ENCODE measurements at regions not wholly inside any gene's neighbourhood (a gene's known extent, or its start where the extent isn't known, plus 50 kb on each side); places are given as distances from the start of the nearest gene placed in this dataset.

- Histone ChIP-seq H3K4me1 (no peaks in the 10 kb centered on the region), H3K36me3 (no peaks in the 10 kb centered on the region), H3K27ac (no peak overlapping the region), H3K9me3 (no peaks in the 10 kb centered on the region), H3K4me3 (no peak overlapping the region), H3K27me3 (no peaks in the 10 kb centered on the region)
- DNase-seq = no peak
- no peak for TF ChIP-seq POLR2A (IDR thresholded peaks at IDR 0.05)
- no peak for TF ChIP-seq CTCF (IDR thresholded peaks at IDR 0.05)
These were observed 129.0 kb upstream of the REG3G start for GRCh38 chr2:78896536-78896935.

DNA sequence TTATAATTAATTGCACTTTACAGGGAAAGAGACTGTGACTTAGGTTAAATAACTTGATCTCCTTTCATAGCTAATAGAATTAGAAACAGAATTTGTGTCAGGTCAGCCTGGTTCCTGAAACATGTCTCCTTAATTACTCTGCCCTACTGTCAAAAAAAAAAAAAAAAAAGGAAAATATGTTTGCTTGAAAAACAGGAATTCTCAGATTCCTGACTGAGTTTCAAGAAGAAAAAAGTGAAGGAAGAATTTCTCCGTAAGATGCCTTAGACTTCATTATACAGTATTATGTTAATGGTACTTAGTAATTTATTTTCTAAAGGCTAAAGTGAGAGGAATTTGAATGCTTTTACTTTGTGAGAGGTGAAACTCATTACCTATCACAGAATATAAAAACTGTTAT is 118.4 kb upstream of the REG3G start:
- Histone ChIP-seq H3K36me3 (no peaks in the 10 kb centered on the region), H3K4me1 (no peaks in the 10 kb centered on the region), H3K4me3 (no peak overlapping the region), H3K27me3 (no peaks in the 10 kb centered on the region), H3K27ac (no peak overlapping the region), H3K9me3 (no peaks in the 10 kb centered on the region)
- no peak for DNase-seq
- no peak for TF ChIP-seq CTCF (IDR thresholded peaks at IDR 0.05)
- TF ChIP-seq POLR2A (IDR thresholded peaks at IDR 0.05) = no peak

GRCh38 chr2:78908973-78909372 is 116.5 kb upstream of the REG3G start:
- no peaks in the 10 kb centered on the region for H3K4me1 ChIP-seq
- H3K36me3 ChIP-seq = no peaks in the 10 kb centered on the region
- TF ChIP-seq POLR2A (IDR thresholded peaks at IDR 0.05) (no peak), CTCF (IDR thresholded peaks at IDR 0.05) (no peak)
- no peaks in the 10 kb centered on the region for H3K27me3 ChIP-seq
- no peak for DNase-seq
- H3K9me3 ChIP-seq = no peaks in the 10 kb centered on the region
- H3K27ac ChIP-seq = no peak overlapping the region
- no peak overlapping the region for H3K4me3 ChIP-seq

GRCh38 chr2:78910376-78910775 is 115.1 kb upstream of the REG3G start:
- H3K27me3 ChIP-seq = no peaks in the 10 kb centered on the region
- TF ChIP-seq CTCF (IDR thresholded peaks at IDR 0.05) (no peak), POLR2A (IDR thresholded peaks at IDR 0.05) (no peak)
- no peaks in the 10 kb centered on the region for H3K36me3 ChIP-seq
- no peak overlapping the region for H3K27ac ChIP-seq
- no peak for DNase-seq
- no peak overlapping the region for H3K4me3 ChIP-seq
- H3K9me3 ChIP-seq = no peaks in the 10 kb centered on the region
- no peaks in the 10 kb centered on the region for H3K4me1 ChIP-seq

DNA sequence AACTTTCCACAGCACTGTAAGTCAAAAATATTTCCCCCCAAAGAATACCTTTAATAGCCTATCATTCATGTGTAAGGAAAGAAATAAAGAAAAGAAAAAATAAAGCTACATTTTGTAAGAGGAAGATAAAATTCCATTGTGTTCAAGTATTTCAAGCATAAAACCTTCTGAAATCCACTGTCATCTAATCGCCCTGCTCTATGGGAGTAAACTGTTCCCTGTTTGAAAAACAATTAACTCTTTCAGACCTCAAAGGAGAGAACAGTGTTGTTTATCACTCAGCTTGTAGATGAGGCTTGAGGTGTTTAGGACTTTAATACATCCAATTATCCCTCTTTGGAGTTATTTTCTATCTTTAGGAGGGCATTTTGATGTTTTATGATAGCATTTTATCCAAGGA is 112.2 kb upstream of the REG3G start:
- no peak for TF ChIP-seq CTCF (IDR thresholded peaks at IDR 0.05)
- TF ChIP-seq POLR2A (IDR thresholded peaks at IDR 0.05) = no peak

GRCh38 chr2:78925258-78925657 is 100.2 kb upstream of the REG3G start:
- DNase-seq = no peak
- Histone ChIP-seq H3K36me3 (no peaks in the 10 kb centered on the region), H3K27ac (no peak overlapping the region), H3K27me3 (no peaks in the 10 kb centered on the region), H3K4me3 (no peak overlapping the region), H3K4me1 (no peaks in the 10 kb centered on the region), H3K9me3 (no peaks in the 10 kb centered on the region)
- TF ChIP-seq POLR2A (IDR thresholded peaks at IDR 0.05) (no peak), CTCF (IDR thresholded peaks at IDR 0.05) (no peak)

More for the DNA sequence above, 112.2 kb upstream of the REG3G start:
- no peaks in the 10 kb centered on the region for H3K4me1 ChIP-seq
- no peak for DNase-seq
- H3K9me3 ChIP-seq = no peaks in the 10 kb centered on the region
- H3K27me3 ChIP-seq = no peaks in the 10 kb centered on the region
- H3K36me3 ChIP-seq = no peaks in the 10 kb centered on the region
- H3K4me3 ChIP-seq = no peak overlapping the region
- H3K27ac ChIP-seq = no peak overlapping the region
